GM12891 (cell line): ENCODE measurements at regions not wholly inside any gene's neighbourhood (a gene's known extent, or its start where the extent isn't known, plus 50 kb on each side); places are given as distances from the start of the nearest gene placed in this dataset.

Source experiments
- PAX5 ChIP-seq: IDR thresholded peaks from 2 replicates; pipeline ENCODE4 v1.6.1; 2011; ENCODE audit warnings: low read length, moderate library complexity, mild to moderate bottlenecking; ENCODE audit not compliant: insufficient read depth, severe bottlenecking
- POLR2A ChIP-seq: IDR thresholded peaks from 2 replicates; pipeline ENCODE4 v1.6.1; 2011; ENCODE audit warnings: low read depth, low read length, control low read depth
- POLR2AphosphoS5 ChIP-seq: IDR thresholded peaks from 2 replicates; pipeline ENCODE4 v1.6.1; 2011; ENCODE audit warnings: low read depth, low read length, control low read depth
- POU2F2 ChIP-seq: IDR thresholded peaks from 2 replicates; pipeline ENCODE4 v1.6.1; 2011; ENCODE audit warnings: low read depth, mild to moderate bottlenecking, control low read depth, low read length, moderate library complexity
- SPI1 ChIP-seq: IDR thresholded peaks from 2 replicates; pipeline ENCODE4 v1.6.1; 2011; ENCODE audit warnings: low read depth, low read length, control low read depth
- TAF1 ChIP-seq: IDR thresholded peaks from 2 replicates; pipeline ENCODE4 v1.6.1; 2011; ENCODE audit warnings: low read depth, low read length, control low read depth

DNA sequence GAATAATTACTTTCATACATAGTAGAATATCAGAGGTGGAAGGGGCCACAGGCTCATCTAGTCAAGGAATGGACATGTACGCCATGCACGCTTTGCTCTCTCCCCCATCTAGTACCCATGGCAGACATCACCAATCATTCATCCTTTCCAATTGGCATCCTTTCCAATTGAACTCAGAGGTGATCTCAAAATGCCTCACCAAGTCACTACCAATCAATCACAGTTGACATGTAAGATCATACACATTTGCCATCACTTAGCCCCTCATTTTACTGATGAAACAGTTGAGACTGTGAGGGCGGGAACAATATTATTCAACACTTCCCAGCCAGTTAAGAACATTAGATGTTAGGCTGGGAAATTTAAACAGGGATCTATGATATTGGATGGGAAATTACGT, 308.4 kb downstream of the FGFR2 start:
- no peak for TF ChIP-seq POLR2AphosphoS5
- no peak for TF ChIP-seq POLR2A
- TF ChIP-seq TAF1, result no peak
- TF ChIP-seq PAX5, result no peak
- TF ChIP-seq POU2F2, result no peak
- TF ChIP-seq SPI1, result no peak
